Sigmoid colon (tissue), 4 donors: ENCODE measurements at regions not wholly inside any gene's neighbourhood (a gene's known extent, or its start where the extent isn't known, plus 50 kb on each side); places are given as distances from the start of the nearest gene placed in this dataset.

Experiments used
- CTCF ChIP-seq, 4 experiments: fragments of 450-650 bp in 3 of 4; fragments of 200-600 bp in 1 of 4; IDR thresholded peaks; one replicate each; pipeline ENCODE4 v1.5.1; 2016 to 2019; ENCODE audit warnings: antibody characterized with exemption in 4 of 4, mild to moderate bottlenecking in 3 of 4, moderate library complexity in 2 of 4
- POLR2AphosphoS5 ChIP-seq, 4 donors: sonication (generic); formaldehyde crosslinking; IDR thresholded peaks; one replicate each; pipeline ENCODE4 v1.6.1; 2017; ENCODE audit warnings: antibody characterized with exemption in 4 of 4

- no peak for TF ChIP-seq CTCF (IDR thresholded peaks at IDR 0.05)
- no peak for TF ChIP-seq POLR2AphosphoS5 (IDR thresholded peaks at IDR 0.05)
These were observed 628.7 kb downstream of the RPS29 start for GRCh38 chr14:48957486-48957885.
